H1 (cell line): ENCODE measurements at regions not wholly inside any gene's neighbourhood (a gene's known extent, or its start where the extent isn't known, plus 50 kb on each side); places are given as distances from the start of the nearest gene placed in this dataset.

Experiments used
- BACH1 ChIP-seq: IDR thresholded peaks from 2 replicates; pipeline ENCODE4 v1.6.1; 2012; ENCODE audit warnings: low read length, improper control_type of control experiment
- CBX5 ChIP-seq: fragments of 300-800, 300-1000 bp; sonication (generic); IDR thresholded peaks from 2 replicates; pipeline ENCODE4 v1.7.1; 2016; ENCODE audit warnings: antibody characterized with exemption, low read length, low read depth
- CTCF ChIP-seq, 3 experiments: IDR thresholded peaks; 1 replicate in 2 of 3; 2 replicates in 1 of 3; pipeline versions ENCODE4 v1.5.1 to v1.6.1; 2011; ENCODE audit warnings: low read length in 3 of 3, mild to moderate bottlenecking in 3 of 3, inconsistent platforms in 2 of 3, low read depth in 1 of 3, moderate library complexity in 1 of 3; ENCODE audit not compliant: insufficient read depth in 1 of 3; ENCODE audit errors: control extremely low read depth in 1 of 3
- HDAC6 ChIP-seq: IDR thresholded peaks from one replicate; pipeline ENCODE4 v1.7.1; 2012; ENCODE audit warnings: low read depth, mild to moderate bottlenecking, inconsistent platforms, low read length, moderate library complexity
- SIX5 ChIP-seq: IDR thresholded peaks from 2 replicates; pipeline ENCODE4 v1.6.1; 2011; ENCODE audit warnings: mild to moderate bottlenecking, low read depth, low read length
- ZNF274 ChIP-seq: IDR thresholded peaks from 2 replicates; pipeline ENCODE4 v1.7.0; 2012; ENCODE audit warnings: low read length, borderline replicate concordance; ENCODE audit errors: extremely low read depth

GRCh38 chr2:156702541-156702940 lies 266.4 kb downstream of the GPD2 start:
- no peak for TF ChIP-seq HDAC6
- TF ChIP-seq CTCF (IDR thresholded peaks at IDR 0.05; ENCODE audit: control extremely low read depth in 1 of 3, insufficient read depth in 1 of 3, low read depth in 1 of 3, low read length in 3 of 3): no peak
- TF ChIP-seq ZNF274: no peak
- no peak for TF ChIP-seq SIX5
- TF ChIP-seq CBX5: no peak
- TF ChIP-seq BACH1: no peak
